HG03575 (cell line): ENCODE measurements at regions not wholly inside any gene's neighbourhood (a gene's known extent, or its start where the extent isn't known, plus 50 kb on each side); places are given as distances from the start of the nearest gene placed in this dataset.
A peak's percentile ranks its signal among the peaks of the same experiment; 100 is the strongest.

Source experiments
- ATAC-seq: cut with Tn5 transposase; IDR thresholded peaks from one replicate; pipeline ENCODE4 v1.9.1; 2021; ENCODE audit not compliant: unreplicated experiment, insufficient number of reproducible peaks, low FRiP score; ENCODE audit errors: extremely low read depth

- ATAC-seq: no peak
Observed at GRCh38 chr5:145708169-145708568, 127.0 kb downstream of the PRELID2 start.

GRCh38 chr5:145704724-145705123 lies 130.4 kb downstream of the PRELID2 start:
- no peak for ATAC-seq

- ATAC-seq: no peak
Observed at GRCh38 chr5:145703856-145704255, 131.3 kb downstream of the PRELID2 start.

- ATAC-seq: no peak
Observed at GRCh38 chr5:145701404-145701803, 133.7 kb downstream of the PRELID2 start.

- no peak for ATAC-seq
Observed at GRCh38 chr5:145699846-145700245, 135.3 kb downstream of the PRELID2 start.

GRCh38 chr5:145697251-145697990 lies 137.7 kb downstream of the PRELID2 start:
- no peak for ATAC-seq

GRCh38 chr5:145689235-145689634 lies 145.9 kb downstream of the PRELID2 start:
- ATAC-seq: peak; percentile 89

GRCh38 chr5:145687943-145688342 lies 147.2 kb downstream of the PRELID2 start:
- ATAC-seq: no peak

GRCh38 chr5:145685417-145685816 lies 149.7 kb downstream of the PRELID2 start:
- no peak for ATAC-seq

- ATAC-seq: no peak
Observed at GRCh38 chr5:145683431-145683830, 151.7 kb downstream of the PRELID2 start.

- no peak for ATAC-seq
Observed at GRCh38 chr5:145682197-145682899, 152.8 kb downstream of the PRELID2 start.

GRCh38 chr5:145681686-145682085 lies 153.5 kb downstream of the PRELID2 start:
- ATAC-seq: peak; percentile 99

GRCh38 chr5:145681216-145681615 lies 153.9 kb downstream of the PRELID2 start:
- ATAC-seq: no peak

GRCh38 chr5:145680767-145681166 lies 154.4 kb downstream of the PRELID2 start:
- no peak for ATAC-seq

GRCh38 chr5:145680169-145680568 lies 155.0 kb downstream of the PRELID2 start:
- ATAC-seq: no peak

- ATAC-seq: no peak
Observed at GRCh38 chr5:145678255-145678654, 156.9 kb downstream of the PRELID2 start.

- ATAC-seq: no peak
Observed at GRCh38 chr5:145673786-145674185, 161.4 kb downstream of the PRELID2 start.

- ATAC-seq: no peak
Observed at GRCh38 chr5:145668714-145669113, 166.4 kb downstream of the PRELID2 start.

GRCh38 chr5:145667742-145668141 lies 167.4 kb downstream of the PRELID2 start:
- no peak for ATAC-seq

GRCh38 chr5:145666591-145666990 lies 168.6 kb downstream of the PRELID2 start:
- ATAC-seq: no peak
